ENCODE measurements at regions not wholly inside any gene's neighbourhood (a gene's known extent, or its start where the extent isn't known, plus 50 kb on each side); places are given as distances from the start of the nearest gene placed in this dataset.

GRCh38 chr22:34096770-34097169 is 176.5 kb upstream of the LARGE1 start:
- TF ChIP-seq CTCF (IDR thresholded peaks at IDR 0.05) = no peak
- no peak for TF ChIP-seq POLR2A (IDR thresholded peaks at IDR 0.05)

Measured in testis (tissue), 2 donors.